HEK293 (cell line): ENCODE measurements at regions not wholly inside any gene's neighbourhood (a gene's known extent, or its start where the extent isn't known, plus 50 kb on each side); places are given as distances from the start of the nearest gene placed in this dataset.
A peak's percentile ranks its signal among the peaks of the same experiment; 100 is the strongest.

Experiments
- CTCF ChIA-PET: fragments of 350-600 bp; formaldehyde crosslinking; extraction: SDS; loops from one replicate; lab custom pipeline; 2021; ENCODE audit warnings: antibody characterized with exemption; lab: Yijun Ruan, JAX
- POLR2A ChIA-PET: fragments of 300-600 bp; formaldehyde crosslinking; extraction: SDS; loops from one replicate; lab custom pipeline; 2020; ENCODE audit warnings: antibody characterized with exemption, inconsistent platforms; lab: Yijun Ruan, JAX
- H3K27ac ChIP-seq: fragments of 200-500 bp; sonication (Bioruptor generic); 2 replicates; pipeline ENCODE4 v1.5.1; 2014; ENCODE audit warnings: low read depth, low read length, control low read depth, inconsistent platforms; ENCODE audit errors: extremely low read depth
- H3K36me3 ChIP-seq, 2 experiments: fragments of 200-500 bp in 1 of 2; sonication (Bioruptor generic) in 1 of 2; 1 replicate in 1 of 2; 2 replicates in 1 of 2; pipeline ENCODE4 v1.5.1; 2014 to 2017; ENCODE audit warnings: inconsistent platforms in 2 of 2, low read length in 2 of 2; ENCODE audit not compliant: control insufficient read depth in 2 of 2, insufficient read depth in 1 of 2
- H3K4me1 ChIP-seq: fragments of 200-500 bp; sonication (Bioruptor generic); 2 replicates; pipeline ENCODE4 v1.5.1; 2014; ENCODE audit warnings: mild to moderate bottlenecking, low read length, inconsistent platforms; ENCODE audit not compliant: control insufficient read depth, insufficient read depth
- H3K4me3 ChIP-seq: 2 replicates; pipeline ENCODE4 v1.5.1; 2011; ENCODE audit warnings: low read depth, mild to moderate bottlenecking, control low read depth, low read length, moderate library complexity
- H3K9me3 ChIP-seq: fragments of 200-500 bp; sonication (Bioruptor generic); 2 replicates; pipeline ENCODE4 v1.5.1; 2014; ENCODE audit warnings: low read depth, low read length, inconsistent platforms; ENCODE audit not compliant: control insufficient read depth, insufficient read depth
- ATF2 ChIP-seq: fragments of 450-650 bp; formaldehyde crosslinking; IDR thresholded peaks from 2 replicates; pipeline ENCODE4 v1.5.1; 2016; ENCODE audit warnings: missing biosample characterization, missing genetic modification characterization, low read depth
- INSM2 ChIP-seq: fragments of 450-650 bp; formaldehyde crosslinking; IDR thresholded peaks from 2 replicates; pipeline ENCODE4 v1.5.1; 2016; ENCODE audit warnings: missing biosample characterization, missing genetic modification characterization
- PRDM4 ChIP-seq: fragments of 450-650 bp; formaldehyde crosslinking; IDR thresholded peaks from 2 replicates; pipeline ENCODE4 v1.5.1; 2017; ENCODE audit warnings: missing biosample characterization, missing genetic modification characterization
- SP2 ChIP-seq: fragments of 450-650 bp; formaldehyde crosslinking; IDR thresholded peaks from 2 replicates; pipeline ENCODE4 v1.5.1; 2016; ENCODE audit warnings: missing biosample characterization, missing genetic modification characterization
- TRIM28 ChIP-seq: IDR thresholded peaks from 2 replicates; pipeline ENCODE4 v1.6.1; 2011; ENCODE audit warnings: low read length, control low read depth, borderline replicate concordance
- YY2 ChIP-seq: fragments of 450-650 bp; formaldehyde crosslinking; IDR thresholded peaks from 2 replicates; pipeline ENCODE4 v1.5.1; 2016; ENCODE audit warnings: missing biosample characterization, missing genetic modification characterization
- ZFP3 ChIP-seq: fragments of 450-650 bp; formaldehyde crosslinking; IDR thresholded peaks from 2 replicates; pipeline ENCODE4 v1.5.1; 2016; ENCODE audit warnings: low read depth, missing biosample characterization, missing genetic modification characterization
- ZFP41 ChIP-seq: fragments of 450-650 bp; formaldehyde crosslinking; IDR thresholded peaks from 2 replicates; pipeline ENCODE4 v1.5.1; 2016; ENCODE audit warnings: missing biosample characterization, missing genetic modification characterization, borderline replicate concordance
- ZNF121 ChIP-seq: fragments of 450-650 bp; formaldehyde crosslinking; IDR thresholded peaks from 2 replicates; pipeline ENCODE4 v1.5.1; 2016; ENCODE audit warnings: missing biosample characterization, missing genetic modification characterization
- ZNF132 ChIP-seq: fragments of 450-650 bp; formaldehyde crosslinking; IDR thresholded peaks from 2 replicates; pipeline ENCODE4 v1.5.1; 2017; ENCODE audit warnings: missing biosample characterization, missing genetic modification characterization, borderline replicate concordance
- ZNF155 ChIP-seq: fragments of 450-650 bp; formaldehyde crosslinking; IDR thresholded peaks from 2 replicates; pipeline ENCODE4 v1.5.1; 2016; ENCODE audit warnings: missing biosample characterization, missing genetic modification characterization
- ZNF184 ChIP-seq: fragments of 450-650 bp; IDR thresholded peaks from 2 replicates; pipeline ENCODE4 v1.5.1; 2018; ENCODE audit warnings: missing biosample characterization, mild to moderate bottlenecking, missing genetic modification characterization
- ZNF223 ChIP-seq: fragments of 450-650 bp; formaldehyde crosslinking; IDR thresholded peaks from 2 replicates; pipeline ENCODE4 v1.5.1; 2016; ENCODE audit warnings: missing biosample characterization, missing genetic modification characterization
- ZNF292 ChIP-seq: fragments of 450-650 bp; formaldehyde crosslinking; IDR thresholded peaks from 2 replicates; pipeline ENCODE4 v1.5.1; 2016; ENCODE audit warnings: low read depth, missing biosample characterization, missing genetic modification characterization, borderline replicate concordance
- ZNF398 ChIP-seq: fragments of 450-650 bp; formaldehyde crosslinking; IDR thresholded peaks from 2 replicates; pipeline ENCODE4 v1.5.1; 2017; ENCODE audit warnings: missing biosample characterization, missing genetic modification characterization
- ZNF423 ChIP-seq: fragments of 450-650 bp; formaldehyde crosslinking; IDR thresholded peaks from 2 replicates; pipeline ENCODE4 v1.5.1; 2016; ENCODE audit warnings: missing biosample characterization, missing genetic modification characterization
- ZNF449 ChIP-seq: fragments of 450-650 bp; formaldehyde crosslinking; IDR thresholded peaks from 2 replicates; pipeline ENCODE4 v1.5.1; 2017; ENCODE audit warnings: missing biosample characterization, mild to moderate bottlenecking, missing genetic modification characterization, moderate library complexity
- ZNF501 ChIP-seq: fragments of 450-650 bp; formaldehyde crosslinking; IDR thresholded peaks from 2 replicates; pipeline ENCODE4 v1.5.1; 2016; ENCODE audit warnings: missing biosample characterization, missing genetic modification characterization
- ZNF529 ChIP-seq: fragments of 450-650 bp; formaldehyde crosslinking; IDR thresholded peaks from 2 replicates; pipeline ENCODE4 v1.5.1; 2017; ENCODE audit warnings: missing genetic modification characterization, missing biosample characterization; ENCODE audit not compliant: insufficient replicate concordance
- ZNF664 ChIP-seq: fragments of 450-650 bp; formaldehyde crosslinking; IDR thresholded peaks from 2 replicates; pipeline ENCODE4 v1.5.1; 2016; ENCODE audit warnings: missing biosample characterization, missing genetic modification characterization
- ZNF707 ChIP-seq: fragments of 450-650 bp; formaldehyde crosslinking; IDR thresholded peaks from 2 replicates; pipeline ENCODE4 v1.5.1; 2016; ENCODE audit warnings: missing biosample characterization, missing genetic modification characterization
- ZNF777 ChIP-seq: fragments of 450-650 bp; formaldehyde crosslinking; IDR thresholded peaks from 2 replicates; pipeline ENCODE4 v1.5.1; 2017; ENCODE audit warnings: missing biosample characterization, missing genetic modification characterization, borderline replicate concordance
- ZSCAN16 ChIP-seq: fragments of 450-650 bp; formaldehyde crosslinking; IDR thresholded peaks from 2 replicates; pipeline ENCODE4 v1.5.1; 2016; ENCODE audit warnings: missing biosample characterization, missing genetic modification characterization

GRCh38 chr11:10371926-10372641 is 67.2 kb downstream of the ADM start:
- no peak overlapping the region for H3K4me3 ChIP-seq
- ChIA-PET POLR2A (no interaction called here), CTCF (no interaction called here)
- H3K36me3 ChIP-seq: no peaks in the 10 kb centered on the region
- no peaks in the 10 kb centered on the region for H3K4me1 ChIP-seq
- no peaks in the 10 kb centered on the region for H3K9me3 ChIP-seq
- TF ChIP-seq ZNF529 (tag by site-specific recombination) (no peak), ZNF184 (no peak), ZNF501 (tag by site-specific recombination) (no peak), YY2 (tag by site-specific recombination) (no peak), INSM2 (tag by site-specific recombination) (no peak), SP2 (tag by site-specific recombination) (no peak), ZFP3 (tag by site-specific recombination) (no peak), ZFP41 (tag by site-specific recombination) (no peak), ZSCAN16 (tag by site-specific recombination) (no peak), ZNF223 (tag by site-specific recombination) (no peak), TRIM28 (no peak), ZNF132 (tag by site-specific recombination) (no peak), ZNF121 (tag by site-specific recombination) (no peak), ZNF777 (tag by site-specific recombination) (no peak), ATF2 (tag by site-specific recombination) (no peak), PRDM4 (tag by site-specific recombination) (no peak), ZNF423 (tag by site-specific recombination) (no peak), ZNF155 (tag by site-specific recombination) (no peak), ZNF292 (tag by site-specific recombination) (no peak)
- H3K27ac ChIP-seq: no peak overlapping the region

GRCh38 chr11:10373340-10373739 is 68.5 kb downstream of the ADM start:
- ChIA-PET CTCF (no interaction called here), POLR2A (no interaction called here)
- no peaks in the 10 kb centered on the region for H3K36me3 ChIP-seq
- TF ChIP-seq ZNF398: no peak
- no peak for TF ChIP-seq ZNF664 (tag by site-specific recombination)
- peak; percentile 57 for TF ChIP-seq TRIM28
- TF ChIP-seq ZNF707: no peak
- TF ChIP-seq ZNF449 (tag by site-specific recombination): no peak
- no peaks in the 10 kb centered on the region for H3K4me1 ChIP-seq
- no peak overlapping the region for H3K4me3 ChIP-seq
- no peaks in the 10 kb centered on the region for H3K9me3 ChIP-seq
- H3K27ac ChIP-seq: no peak overlapping the region
